ENCODE measurements at regions not wholly inside any gene's neighbourhood (a gene's known extent, or its start where the extent isn't known, plus 50 kb on each side); places are given as distances from the start of the nearest gene placed in this dataset.
A peak's percentile ranks its signal among the peaks of the same experiment; 100 is the strongest.

DNA sequence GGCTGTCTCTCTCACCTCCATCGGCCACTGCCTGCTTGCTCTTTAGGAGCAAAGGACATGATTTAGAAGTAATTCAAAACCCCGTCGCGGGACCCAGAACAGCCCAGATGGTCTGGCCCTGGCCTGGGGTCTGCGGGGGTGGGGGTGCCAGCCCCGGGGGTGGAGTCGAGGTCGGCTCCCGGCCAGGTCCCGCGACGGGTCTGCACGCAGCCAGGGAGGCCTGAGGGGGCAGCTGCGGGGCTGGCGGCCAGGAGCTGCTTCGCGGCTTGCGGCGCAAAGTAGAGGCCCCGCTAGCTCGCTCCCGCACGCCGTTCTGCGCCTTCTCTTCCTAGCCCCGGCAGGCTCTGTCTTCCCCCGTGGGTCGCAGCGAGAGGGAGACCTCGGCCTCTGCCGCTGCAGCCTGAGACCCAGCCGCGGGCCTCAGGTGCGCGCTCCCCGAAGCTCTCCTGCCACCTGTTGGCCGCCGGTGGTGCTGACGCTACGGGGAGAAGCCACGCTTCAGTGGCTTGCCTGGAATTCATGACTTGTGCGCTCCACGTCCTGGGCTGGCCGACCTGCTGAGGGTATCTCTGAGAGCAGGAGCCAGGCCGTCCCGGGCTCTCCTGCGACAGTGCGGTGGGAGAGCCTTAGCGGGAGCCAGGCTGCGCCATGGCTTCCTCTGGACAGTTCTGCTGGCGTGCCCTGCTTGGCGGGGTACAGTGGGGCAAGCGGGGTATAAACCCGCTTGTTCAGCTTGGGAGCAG is 157.2 kb upstream of the PITX1 start (continued):
- TF ChIP-seq, protein P1, sequence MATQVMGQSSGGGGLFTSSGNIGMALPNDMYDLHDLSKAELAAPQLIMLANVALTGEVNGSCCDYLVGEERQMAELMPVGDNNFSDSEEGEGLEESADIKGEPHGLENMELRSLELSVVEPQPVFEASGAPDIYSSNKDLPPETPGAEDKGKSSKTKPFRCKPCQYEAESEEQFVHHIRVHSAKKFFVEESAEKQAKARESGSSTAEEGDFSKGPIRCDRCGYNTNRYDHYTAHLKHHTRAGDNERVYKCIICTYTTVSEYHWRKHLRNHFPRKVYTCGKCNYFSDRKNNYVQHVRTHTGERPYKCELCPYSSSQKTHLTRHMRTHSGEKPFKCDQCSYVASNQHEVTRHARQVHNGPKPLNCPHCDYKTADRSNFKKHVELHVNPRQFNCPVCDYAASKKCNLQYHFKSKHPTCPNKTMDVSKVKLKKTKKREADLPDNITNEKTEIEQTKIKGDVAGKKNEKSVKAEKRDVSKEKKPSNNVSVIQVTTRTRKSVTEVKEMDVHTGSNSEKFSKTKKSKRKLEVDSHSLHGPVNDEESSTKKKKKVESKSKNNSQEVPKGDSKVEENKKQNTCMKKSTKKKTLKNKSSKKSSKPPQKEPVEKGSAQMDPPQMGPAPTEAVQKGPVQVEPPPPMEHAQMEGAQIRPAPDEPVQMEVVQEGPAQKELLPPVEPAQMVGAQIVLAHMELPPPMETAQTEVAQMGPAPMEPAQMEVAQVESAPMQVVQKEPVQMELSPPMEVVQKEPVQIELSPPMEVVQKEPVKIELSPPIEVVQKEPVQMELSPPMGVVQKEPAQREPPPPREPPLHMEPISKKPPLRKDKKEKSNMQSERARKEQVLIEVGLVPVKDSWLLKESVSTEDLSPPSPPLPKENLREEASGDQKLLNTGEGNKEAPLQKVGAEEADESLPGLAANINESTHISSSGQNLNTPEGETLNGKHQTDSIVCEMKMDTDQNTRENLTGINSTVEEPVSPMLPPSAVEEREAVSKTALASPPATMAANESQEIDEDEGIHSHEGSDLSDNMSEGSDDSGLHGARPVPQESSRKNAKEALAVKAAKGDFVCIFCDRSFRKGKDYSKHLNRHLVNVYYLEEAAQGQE (IDR thresholded peaks at IDR 0.05; ENCODE audit: borderline replicate concordance in 1 of 2, low read depth in 1 of 2, low read length in 2 of 2): no peak
- TF ChIP-seq WIZ (CRISPR knock-in tag; IDR thresholded peaks at IDR 0.05) (peak; percentile 20; the same call in 1 of the 2 replicates), ZNF589 (CRISPR knock-in tag; conservative IDR thresholded peaks at IDR 0.05) (no peak), KLF12 (CRISPR knock-in tag; IDR thresholded peaks at IDR 0.05; ENCODE audit: borderline replicate concordance) (peak; percentile 41; the same call in 1 of the 2 replicates), ZFP62 (CRISPR knock-in tag; IDR thresholded peaks at IDR 0.05) (no peak), ARID2 (CRISPR knock-in tag; IDR thresholded peaks at IDR 0.05; ENCODE audit: borderline replicate concordance) (no peak), TARDBP (CRISPR knock-in tag; IDR thresholded peaks at IDR 0.05) (no peak; the same call in 1 of the 2 replicates), ZNF775 (CRISPR knock-in tag; IDR thresholded peaks at IDR 0.05; ENCODE audit: borderline replicate concordance) (no peak), HMGXB3 (CRISPR knock-in tag; IDR thresholded peaks at IDR 0.05; ENCODE audit: borderline replicate concordance) (no peak), ZNF326 (CRISPR knock-in tag; IDR thresholded peaks at IDR 0.05; ENCODE audit: borderline replicate concordance) (no peak), MYPOP (CRISPR knock-in tag; IDR thresholded peaks at IDR 0.05) (peak; percentile 87), ZNF331 (CRISPR knock-in tag; IDR thresholded peaks at IDR 0.05) (peak; percentile 71; the same call in 1 of the 2 replicates), ZNF569 (CRISPR knock-in tag; IDR thresholded peaks at IDR 0.05; ENCODE audit: borderline replicate concordance) (no peak), ZNF3 (CRISPR knock-in tag; IDR thresholded peaks at IDR 0.05) (no peak), ZFP36L2 (CRISPR knock-in tag; IDR thresholded peaks at IDR 0.05) (no peak)
- TF ChIP-seq, protein P2, sequence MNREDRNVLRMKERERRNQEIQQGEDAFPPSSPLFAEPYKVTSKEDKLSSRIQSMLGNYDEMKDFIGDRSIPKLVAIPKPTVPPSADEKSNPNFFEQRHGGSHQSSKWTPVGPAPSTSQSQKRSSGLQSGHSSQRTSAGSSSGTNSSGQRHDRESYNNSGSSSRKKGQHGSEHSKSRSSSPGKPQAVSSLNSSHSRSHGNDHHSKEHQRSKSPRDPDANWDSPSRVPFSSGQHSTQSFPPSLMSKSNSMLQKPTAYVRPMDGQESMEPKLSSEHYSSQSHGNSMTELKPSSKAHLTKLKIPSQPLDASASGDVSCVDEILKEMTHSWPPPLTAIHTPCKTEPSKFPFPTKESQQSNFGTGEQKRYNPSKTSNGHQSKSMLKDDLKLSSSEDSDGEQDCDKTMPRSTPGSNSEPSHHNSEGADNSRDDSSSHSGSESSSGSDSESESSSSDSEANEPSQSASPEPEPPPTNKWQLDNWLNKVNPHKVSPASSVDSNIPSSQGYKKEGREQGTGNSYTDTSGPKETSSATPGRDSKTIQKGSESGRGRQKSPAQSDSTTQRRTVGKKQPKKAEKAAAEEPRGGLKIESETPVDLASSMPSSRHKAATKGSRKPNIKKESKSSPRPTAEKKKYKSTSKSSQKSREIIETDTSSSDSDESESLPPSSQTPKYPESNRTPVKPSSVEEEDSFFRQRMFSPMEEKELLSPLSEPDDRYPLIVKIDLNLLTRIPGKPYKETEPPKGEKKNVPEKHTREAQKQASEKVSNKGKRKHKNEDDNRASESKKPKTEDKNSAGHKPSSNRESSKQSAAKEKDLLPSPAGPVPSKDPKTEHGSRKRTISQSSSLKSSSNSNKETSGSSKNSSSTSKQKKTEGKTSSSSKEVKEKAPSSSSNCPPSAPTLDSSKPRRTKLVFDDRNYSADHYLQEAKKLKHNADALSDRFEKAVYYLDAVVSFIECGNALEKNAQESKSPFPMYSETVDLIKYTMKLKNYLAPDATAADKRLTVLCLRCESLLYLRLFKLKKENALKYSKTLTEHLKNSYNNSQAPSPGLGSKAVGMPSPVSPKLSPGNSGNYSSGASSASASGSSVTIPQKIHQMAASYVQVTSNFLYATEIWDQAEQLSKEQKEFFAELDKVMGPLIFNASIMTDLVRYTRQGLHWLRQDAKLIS (CRISPR knock-in tag; IDR thresholded peaks at IDR 0.05): no peak

Measured in HepG2 (cell line).